ENCODE measurements at regions not wholly inside any gene's neighbourhood (a gene's known extent, or its start where the extent isn't known, plus 50 kb on each side); places are given as distances from the start of the nearest gene placed in this dataset.
"Not testable (repeated sequence)": the region's sequence is repeated elsewhere in the genome, so short reads cannot be mapped to it uniquely, and the experiment has no call there.

- not testable (repeated sequence) for DNase-seq
Measured at GRCh38 chr15:20473465-20473864, 68.1 kb downstream of the GOLGA6L6 start.

DNA sequence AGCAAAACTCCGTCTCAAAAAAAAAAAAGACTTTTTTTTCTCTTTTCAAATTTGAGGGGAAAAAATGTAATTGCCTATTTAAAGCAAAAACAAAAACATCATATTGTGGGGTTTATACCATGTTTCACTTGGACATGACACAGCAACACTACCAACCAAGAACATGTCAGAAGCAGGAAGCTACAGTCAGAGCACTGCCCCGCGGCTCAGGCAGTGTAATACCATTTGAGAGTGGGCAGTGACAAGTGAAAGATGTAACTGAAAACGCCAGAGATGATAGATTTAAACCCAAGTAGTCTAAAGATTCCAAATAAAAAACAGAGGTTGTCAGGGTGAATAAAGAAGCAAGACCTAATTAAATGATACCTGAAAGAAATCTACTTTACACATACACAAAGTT, 68.6 kb downstream of the GOLGA6L6 start:
- not testable (repeated sequence) for DNase-seq

DNA sequence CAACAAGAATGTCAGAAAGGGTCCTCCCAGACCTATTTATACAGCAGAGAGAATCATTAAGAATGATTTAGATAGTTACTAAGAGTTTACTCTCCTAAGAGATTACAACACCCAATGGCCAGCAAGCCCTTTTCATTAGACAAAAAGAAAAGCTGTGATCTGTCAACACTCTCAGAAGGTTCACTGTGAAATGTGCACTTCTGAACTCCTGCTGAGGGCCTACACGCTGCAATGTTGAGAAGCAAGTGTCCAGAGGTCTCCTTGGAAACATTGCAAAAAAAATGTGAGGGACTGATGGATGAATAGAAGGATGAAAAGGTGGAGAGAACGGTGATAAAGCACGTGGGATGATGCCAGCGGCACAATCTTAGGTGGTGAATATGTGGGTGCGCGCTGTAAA, 70.8 kb downstream of the GOLGA6L6 start:
- not testable (repeated sequence) for DNase-seq

DNA sequence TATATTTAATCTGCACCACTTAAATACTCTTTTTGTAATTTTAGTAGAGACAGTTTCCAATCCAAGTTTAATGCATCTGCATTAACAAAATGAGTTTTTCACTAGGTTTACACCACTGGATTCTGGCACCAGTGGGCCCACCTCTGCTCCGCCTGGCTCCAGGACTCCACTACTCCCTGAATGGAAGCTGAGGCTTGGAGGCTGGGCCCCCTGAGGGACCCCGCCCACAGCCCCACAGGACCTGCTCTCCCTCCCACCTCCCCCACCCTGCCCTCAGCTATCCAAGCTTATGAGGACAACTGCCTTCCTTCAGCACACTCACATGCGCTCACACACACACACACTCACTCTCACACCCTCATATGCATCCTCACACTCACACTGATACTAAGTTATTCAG, 100.5 kb downstream of the GOLGA6L6 start:
- not testable (repeated sequence) for DNase-seq

DNA sequence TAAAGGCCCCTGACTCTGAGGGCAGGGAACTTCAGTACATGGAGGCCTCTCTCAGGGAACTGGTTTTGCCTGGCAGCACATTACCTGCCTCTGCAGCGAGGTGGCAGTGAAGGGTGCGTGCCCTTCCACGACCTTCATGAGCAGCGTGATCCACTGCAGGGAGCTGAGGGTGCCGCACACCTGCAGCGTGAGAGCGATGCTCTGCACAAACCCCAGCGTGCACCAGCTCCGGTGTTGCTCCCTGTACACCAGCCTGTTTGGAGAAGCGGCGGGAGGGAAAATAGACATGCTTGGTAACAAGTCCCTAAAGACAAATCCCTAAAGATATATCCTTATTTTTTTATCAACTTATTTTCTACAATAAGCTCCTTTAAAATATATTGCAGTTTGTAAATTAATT, 101.2 kb downstream of the GOLGA6L6 start:
- DNase-seq: not testable (repeated sequence)

DNA sequence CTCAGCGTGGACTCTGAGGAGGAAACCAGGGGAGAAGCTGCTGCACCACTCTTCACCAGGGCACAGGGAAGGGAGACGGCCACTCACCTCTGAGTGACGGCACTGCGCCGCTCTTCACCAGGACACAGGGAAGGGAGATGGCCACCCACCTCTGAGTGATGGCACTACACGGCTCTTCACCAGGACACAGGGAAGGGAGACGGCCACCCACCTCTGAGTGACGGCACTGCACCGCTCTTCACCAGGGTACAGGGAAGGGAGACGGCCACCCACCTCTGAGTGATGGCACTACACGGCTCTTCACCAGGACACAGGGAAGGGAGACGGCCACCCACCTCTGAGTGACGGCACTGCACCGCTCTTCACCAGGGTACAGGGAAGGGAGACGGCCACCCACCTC, 102.5 kb downstream of the GOLGA6L6 start:
- DNase-seq: not testable (repeated sequence)

DNA sequence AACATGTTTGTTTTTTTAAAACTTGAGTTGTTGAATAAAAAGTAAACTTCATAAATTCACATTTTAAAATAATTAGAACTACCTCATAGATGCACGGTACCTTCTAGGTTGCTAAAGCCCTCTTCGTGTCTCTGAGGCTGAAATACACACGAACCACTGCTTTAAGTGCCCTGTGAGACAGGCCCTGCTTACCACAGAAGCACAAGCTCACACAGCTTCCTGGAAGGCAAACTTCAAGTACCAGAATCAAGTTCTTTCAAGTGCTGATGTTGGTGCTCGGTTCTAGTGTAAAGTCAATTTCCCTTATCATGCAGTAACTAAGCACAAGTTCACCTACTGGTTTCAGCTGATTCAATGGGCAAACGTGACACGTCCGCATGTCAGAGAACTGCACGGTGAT, 103.3 kb downstream of the GOLGA6L6 start:
- not testable (repeated sequence) for DNase-seq

DNA sequence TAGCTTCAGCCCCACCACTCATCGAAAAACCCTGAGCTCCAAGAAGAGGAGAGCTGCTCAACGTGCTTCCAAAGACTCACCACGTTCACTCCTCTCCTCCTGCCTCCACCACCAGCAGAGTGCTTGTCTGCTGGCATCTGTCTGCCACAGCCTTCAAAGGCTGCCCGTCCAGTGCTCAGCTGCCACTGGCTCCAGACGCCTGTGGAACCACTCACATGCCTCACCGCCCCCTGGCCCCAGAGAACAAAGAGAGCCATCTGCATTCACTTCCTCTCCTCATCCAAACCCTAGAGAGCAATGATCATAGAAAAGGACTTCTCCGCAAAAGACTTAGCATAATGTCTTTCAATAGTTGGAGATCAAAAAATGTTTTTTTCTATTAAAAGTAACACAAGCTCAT, 108.1 kb downstream of the GOLGA6L6 start:
- DNase-seq: not testable (repeated sequence)

GRCh38 chr15:20430495-20430894, 111.1 kb downstream of the GOLGA6L6 start:
- not testable (repeated sequence) for DNase-seq

- not testable (repeated sequence) for DNase-seq
Measured at GRCh38 chr15:20420710-20421109, 120.9 kb downstream of the GOLGA6L6 start.

DNA sequence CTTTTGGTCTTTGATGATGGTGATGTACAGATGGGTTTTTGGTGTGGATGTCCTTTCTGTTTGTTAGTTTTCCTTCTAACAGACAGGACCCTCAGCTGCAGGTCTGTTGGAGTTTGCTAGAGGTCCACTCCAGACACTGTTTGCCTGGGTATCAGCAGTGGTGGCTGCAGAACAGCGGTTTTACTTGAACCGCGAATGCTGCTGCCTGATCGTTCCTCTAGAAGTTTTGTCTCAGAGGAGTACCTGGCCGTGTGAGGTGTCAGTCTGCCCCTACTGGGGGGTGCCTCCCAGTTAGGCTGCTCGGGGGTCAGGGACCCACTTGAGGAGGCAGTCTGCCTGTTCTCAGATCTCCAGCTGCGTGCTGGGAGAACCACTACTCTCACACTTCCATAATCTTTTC, 125.0 kb downstream of the GOLGA6L6 start:
- DNase-seq: not testable (repeated sequence)

GRCh38 chr15:20409667-20410198, 131.9 kb downstream of the GOLGA6L6 start:
- DNase-seq: not testable (repeated sequence)

GRCh38 chr15:20409247-20409646, 132.4 kb downstream of the GOLGA6L6 start:
- DNase-seq: no peak

DNA sequence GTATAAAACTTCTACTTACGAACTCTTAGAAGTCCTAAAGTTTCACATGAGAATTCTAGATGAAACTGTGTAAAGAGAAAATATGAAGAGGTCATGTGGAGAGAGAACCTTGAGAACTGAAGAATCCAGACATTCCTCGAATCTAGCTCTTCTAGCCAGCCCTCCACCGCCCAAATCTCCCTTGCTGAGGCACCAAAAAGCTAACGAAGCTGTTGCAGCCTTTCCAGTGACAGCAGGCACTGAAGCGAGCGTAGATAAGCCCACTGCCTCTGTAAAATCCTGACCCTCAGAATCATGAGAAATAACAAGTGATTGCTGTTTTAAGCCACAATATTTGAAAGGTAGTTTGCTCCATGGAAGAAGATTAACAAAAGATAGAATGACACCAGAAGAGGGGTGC, 134.0 kb downstream of the GOLGA6L6 start:
- DNase-seq: no peak

GRCh38 chr15:20404571-20404970, 137.0 kb downstream of the GOLGA6L6 start:
- DNase-seq: not testable (repeated sequence)

GRCh38 chr15:20402586-20402985, 139.0 kb downstream of the GOLGA6L6 start:
- not testable (repeated sequence) for DNase-seq

DNA sequence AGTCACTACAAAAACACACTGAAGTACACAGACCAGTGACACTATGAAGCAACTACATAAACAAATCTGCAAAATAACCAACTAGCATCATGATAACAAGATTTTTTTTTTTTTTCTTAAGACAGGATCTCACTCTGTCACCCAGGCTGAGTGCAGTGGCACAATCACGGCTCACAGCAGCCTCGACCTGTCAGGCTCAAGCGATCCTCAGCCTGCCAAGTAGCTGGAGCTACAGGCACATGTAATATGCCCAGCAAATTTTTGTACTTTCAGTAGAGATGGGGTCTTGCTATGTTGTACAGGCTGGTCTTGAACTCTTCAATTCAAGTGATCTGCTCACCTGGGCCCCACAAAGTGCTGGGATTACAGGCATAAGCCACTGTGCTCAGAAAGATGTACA, 140.5 kb downstream of the GOLGA6L6 start:
- DNase-seq: not testable (repeated sequence)

GRCh38 chr15:20398680-20399079, 142.9 kb downstream of the GOLGA6L6 start:
- not testable (repeated sequence) for DNase-seq

DNA sequence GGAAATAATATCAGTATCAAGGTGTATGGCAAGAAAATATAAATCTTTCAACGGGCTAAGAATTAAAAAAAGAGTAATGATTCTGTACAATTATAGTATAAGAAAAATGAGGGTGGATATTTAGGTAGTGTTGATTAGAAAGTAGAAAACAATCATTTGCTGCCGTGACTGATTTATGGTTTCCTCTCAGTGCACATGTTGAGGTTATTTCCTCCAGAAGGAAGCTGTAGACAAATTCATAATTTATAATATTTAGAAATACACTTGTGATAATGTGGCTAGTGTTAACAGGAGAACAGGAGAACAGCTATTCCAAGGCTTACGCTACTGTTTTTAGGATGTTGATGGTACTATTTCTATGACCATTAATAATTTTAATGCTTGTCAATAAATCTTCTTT, 153.4 kb downstream of the GOLGA6L6 start:
- not testable (repeated sequence) for DNase-seq

- no peak for DNase-seq
Measured at GRCh38 chr15:20386198-20386597, 155.4 kb downstream of the GOLGA6L6 start.

DNA sequence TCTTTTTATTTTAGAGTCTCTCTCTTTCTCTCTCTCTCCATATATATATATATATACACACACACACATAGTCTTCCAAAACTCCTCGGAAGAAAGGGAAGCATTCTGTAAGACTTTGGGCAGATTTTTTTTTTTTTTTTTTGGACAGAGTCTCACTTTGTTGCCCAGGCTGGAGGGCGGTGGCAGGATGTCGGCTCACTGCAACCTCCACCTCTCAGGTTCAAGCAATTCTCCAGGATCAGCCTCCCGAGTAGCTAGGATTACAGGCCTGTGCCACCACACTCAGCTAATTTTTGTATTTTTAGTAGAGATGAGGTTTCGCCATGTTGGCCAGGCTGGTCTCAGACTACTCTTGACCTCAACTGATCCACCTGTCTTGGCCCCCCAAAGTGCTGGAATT, 161.4 kb downstream of the GOLGA6L6 start:
- not testable (repeated sequence) for DNase-seq

DNA sequence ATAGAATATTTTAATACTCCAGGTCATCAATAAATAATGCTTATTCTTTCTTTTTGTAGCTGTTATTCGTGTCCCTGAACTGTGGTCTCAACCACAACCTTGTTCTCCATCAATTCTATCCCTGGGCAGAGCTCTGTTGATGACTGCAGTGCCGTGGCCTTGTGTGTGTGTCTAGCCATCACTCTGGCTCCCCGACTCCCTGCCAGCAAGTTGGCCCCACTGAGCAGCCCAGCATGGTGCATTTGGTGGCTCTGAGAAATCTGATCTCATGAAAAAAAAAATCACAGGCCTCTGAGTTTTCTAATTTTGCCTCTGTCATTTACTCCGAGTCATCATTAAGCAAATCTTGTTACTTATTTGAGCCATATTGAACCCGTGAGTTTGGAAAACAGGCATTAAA, 164.7 kb downstream of the GOLGA6L6 start:
- DNase-seq: no peak

DNA sequence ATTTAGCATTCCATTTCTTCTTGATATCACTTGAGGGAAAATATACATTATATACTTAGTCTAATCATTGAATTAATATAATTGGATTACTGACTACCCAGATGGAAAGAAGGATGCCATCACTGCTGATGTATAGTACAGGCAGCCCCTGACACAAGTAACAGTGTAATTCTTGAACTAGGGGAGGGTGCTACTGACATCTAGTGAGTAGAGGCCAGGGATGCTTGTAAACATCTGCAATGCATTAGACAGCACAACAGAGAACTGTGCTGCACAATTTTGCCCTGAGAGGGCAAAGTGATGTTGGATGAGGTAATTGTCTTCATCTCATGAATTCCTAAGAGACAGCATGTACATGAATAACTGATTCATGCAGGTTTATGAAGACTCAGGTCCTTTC, 169.2 kb downstream of the GOLGA6L6 start:
- not testable (repeated sequence) for DNase-seq

- DNase-seq: no peak
Measured at GRCh38 chr15:20369500-20369899, 172.1 kb downstream of the GOLGA6L6 start.

GRCh38 chr15:20368974-20369373, 172.6 kb downstream of the GOLGA6L6 start:
- DNase-seq: no peak
